ENCODE measurements at regions not wholly inside any gene's neighbourhood (a gene's known extent, or its start where the extent isn't known, plus 50 kb on each side); places are given as distances from the start of the nearest gene placed in this dataset.

DNA sequence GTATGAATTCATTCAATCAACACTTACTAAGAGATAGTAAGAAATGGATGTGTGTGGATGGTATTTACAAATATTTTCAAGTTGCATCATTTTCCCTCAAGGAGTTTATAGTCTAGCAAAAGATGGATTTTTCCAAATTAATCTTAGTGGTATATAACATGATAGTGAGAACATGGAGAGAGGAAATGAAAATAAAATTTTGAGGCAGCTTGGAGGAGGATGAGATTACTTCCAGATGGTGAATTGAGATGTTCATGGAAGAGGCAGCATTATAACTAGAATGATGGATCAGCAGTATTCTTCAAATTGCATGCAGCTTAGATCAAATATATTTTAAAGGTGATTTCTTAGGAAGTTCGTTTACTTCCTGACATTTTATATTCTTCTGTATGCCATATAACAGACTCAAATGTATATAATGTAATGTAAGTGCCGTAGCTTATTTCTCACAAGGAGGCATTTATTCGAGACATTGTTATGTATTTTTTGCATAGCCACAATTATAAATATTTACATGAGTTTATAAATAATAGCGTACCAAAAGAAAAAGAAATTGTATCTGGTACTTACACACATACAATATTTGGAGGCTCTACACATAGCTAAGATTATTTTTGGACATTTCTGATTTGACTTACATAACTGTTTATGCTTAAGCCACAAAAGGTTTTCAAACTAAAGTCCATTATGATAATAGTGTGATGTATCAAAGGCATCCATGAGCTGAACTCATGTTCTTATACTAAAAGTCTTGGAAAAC is 439.4 kb downstream of the SPRY1 start:
- TF ChIP-seq, protein P1, sequence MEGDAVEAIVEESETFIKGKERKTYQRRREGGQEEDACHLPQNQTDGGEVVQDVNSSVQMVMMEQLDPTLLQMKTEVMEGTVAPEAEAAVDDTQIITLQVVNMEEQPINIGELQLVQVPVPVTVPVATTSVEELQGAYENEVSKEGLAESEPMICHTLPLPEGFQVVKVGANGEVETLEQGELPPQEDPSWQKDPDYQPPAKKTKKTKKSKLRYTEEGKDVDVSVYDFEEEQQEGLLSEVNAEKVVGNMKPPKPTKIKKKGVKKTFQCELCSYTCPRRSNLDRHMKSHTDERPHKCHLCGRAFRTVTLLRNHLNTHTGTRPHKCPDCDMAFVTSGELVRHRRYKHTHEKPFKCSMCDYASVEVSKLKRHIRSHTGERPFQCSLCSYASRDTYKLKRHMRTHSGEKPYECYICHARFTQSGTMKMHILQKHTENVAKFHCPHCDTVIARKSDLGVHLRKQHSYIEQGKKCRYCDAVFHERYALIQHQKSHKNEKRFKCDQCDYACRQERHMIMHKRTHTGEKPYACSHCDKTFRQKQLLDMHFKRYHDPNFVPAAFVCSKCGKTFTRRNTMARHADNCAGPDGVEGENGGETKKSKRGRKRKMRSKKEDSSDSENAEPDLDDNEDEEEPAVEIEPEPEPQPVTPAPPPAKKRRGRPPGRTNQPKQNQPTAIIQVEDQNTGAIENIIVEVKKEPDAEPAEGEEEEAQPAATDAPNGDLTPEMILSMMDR (IDR thresholded peaks at IDR 0.05; ENCODE audit: poor library complexity, severe bottlenecking), result no peak
- TF ChIP-seq RAD21 (conservative IDR thresholded peaks at IDR 0.05), result no peak
- no peak for TF ChIP-seq TAF1 (IDR thresholded peaks at IDR 0.05; ENCODE audit: low read depth)
- TF ChIP-seq, protein P2, sequence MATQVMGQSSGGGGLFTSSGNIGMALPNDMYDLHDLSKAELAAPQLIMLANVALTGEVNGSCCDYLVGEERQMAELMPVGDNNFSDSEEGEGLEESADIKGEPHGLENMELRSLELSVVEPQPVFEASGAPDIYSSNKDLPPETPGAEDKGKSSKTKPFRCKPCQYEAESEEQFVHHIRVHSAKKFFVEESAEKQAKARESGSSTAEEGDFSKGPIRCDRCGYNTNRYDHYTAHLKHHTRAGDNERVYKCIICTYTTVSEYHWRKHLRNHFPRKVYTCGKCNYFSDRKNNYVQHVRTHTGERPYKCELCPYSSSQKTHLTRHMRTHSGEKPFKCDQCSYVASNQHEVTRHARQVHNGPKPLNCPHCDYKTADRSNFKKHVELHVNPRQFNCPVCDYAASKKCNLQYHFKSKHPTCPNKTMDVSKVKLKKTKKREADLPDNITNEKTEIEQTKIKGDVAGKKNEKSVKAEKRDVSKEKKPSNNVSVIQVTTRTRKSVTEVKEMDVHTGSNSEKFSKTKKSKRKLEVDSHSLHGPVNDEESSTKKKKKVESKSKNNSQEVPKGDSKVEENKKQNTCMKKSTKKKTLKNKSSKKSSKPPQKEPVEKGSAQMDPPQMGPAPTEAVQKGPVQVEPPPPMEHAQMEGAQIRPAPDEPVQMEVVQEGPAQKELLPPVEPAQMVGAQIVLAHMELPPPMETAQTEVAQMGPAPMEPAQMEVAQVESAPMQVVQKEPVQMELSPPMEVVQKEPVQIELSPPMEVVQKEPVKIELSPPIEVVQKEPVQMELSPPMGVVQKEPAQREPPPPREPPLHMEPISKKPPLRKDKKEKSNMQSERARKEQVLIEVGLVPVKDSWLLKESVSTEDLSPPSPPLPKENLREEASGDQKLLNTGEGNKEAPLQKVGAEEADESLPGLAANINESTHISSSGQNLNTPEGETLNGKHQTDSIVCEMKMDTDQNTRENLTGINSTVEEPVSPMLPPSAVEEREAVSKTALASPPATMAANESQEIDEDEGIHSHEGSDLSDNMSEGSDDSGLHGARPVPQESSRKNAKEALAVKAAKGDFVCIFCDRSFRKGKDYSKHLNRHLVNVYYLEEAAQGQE (IDR thresholded peaks at IDR 0.05; ENCODE audit: borderline replicate concordance), result no peak
- no peak for TF ChIP-seq EZH2 (IDR thresholded peaks at IDR 0.05; ENCODE audit: borderline replicate concordance, insufficient read depth, low read length, poor library complexity, severe bottlenecking)
- no peak for TF ChIP-seq MXI1 (conservative IDR thresholded peaks at IDR 0.05; ENCODE audit: poor library complexity, severe bottlenecking)
- TF ChIP-seq POLR2AphosphoS5 (IDR thresholded peaks at IDR 0.05), result no peak
- no peak for TF ChIP-seq EP300 (conservative IDR thresholded peaks at IDR 0.05; ENCODE audit: poor library complexity, severe bottlenecking)
- TF ChIP-seq SMC3 (conservative IDR thresholded peaks at IDR 0.05; ENCODE audit: poor library complexity), result no peak

Data from neural cell (in vitro differentiated cells).